ENCODE measurements at regions not wholly inside any gene's neighbourhood (a gene's known extent, or its start where the extent isn't known, plus 50 kb on each side); places are given as distances from the start of the nearest gene placed in this dataset.
A peak's percentile ranks its signal among the peaks of the same experiment; 100 is the strongest.

GRCh38 chr22:22744412-22745224 is 100.2 kb downstream of the GGTLC2 start:
- H3K27ac Mint-ChIP-seq, result no peak overlapping the region
- no peaks in the 10 kb centered on the region for H3K36me3 Mint-ChIP-seq
- no peak overlapping the region for H3K4me3 Mint-ChIP-seq
- 96% methylated on average over 9 of the region's 9 CpGs for WGBS (ENCODE audit: insufficient coverage)
- peak in 1 of 2 donors; percentile 4 for DNase-seq
- no peak for TF ChIP-seq CTCF (IDR thresholded peaks at IDR 0.05)
- no peak overlapping the region for H3K4me3 ChIP-seq (ENCODE audit: low read length)
- peaks cover 51 to 55% of the 10 kb centered on the region in 2 donors for H3K4me1 Mint-ChIP-seq
- no peaks in the 10 kb centered on the region for H3K9me3 Mint-ChIP-seq
- peaks cover 45% of the 10 kb centered on the region for H3K4me1 ChIP-seq (ENCODE audit: control insufficient read depth, insufficient read depth, low read length)
- intact Hi-C loops (cut with micrococcal nuclease), result loop anchor here (1.0 to 5.0 kb wide), 3 partner anchors 32 to 212 kb away; no protein-coding TSS in a partner anchor
- H3K9me3 ChIP-seq (ENCODE audit: control insufficient read depth, insufficient read depth, low read length), result no peaks in the 10 kb centered on the region
- no peaks in the 10 kb centered on the region for H3K27me3 ChIP-seq (ENCODE audit: control insufficient read depth, insufficient read depth, low read length)
- H3K27ac ChIP-seq (ENCODE audit: low read length), result no peak overlapping the region
- no peaks in the 10 kb centered on the region for H3K36me3 ChIP-seq (ENCODE audit: control insufficient read depth, insufficient read depth, low read length)
- peaks cover 0 to 8% of the 10 kb centered on the region in 2 donors for H3K27me3 Mint-ChIP-seq (ENCODE audit: low read depth in 2 of 2)
- ATAC-seq, result no peak

GRCh38 chr22:22745225-22746060 is 101.0 kb downstream of the GGTLC2 start:
- DNase-seq (peak; percentile 59 to 71), ATAC-seq (peak; percentile 72 to 86 (median 81))
- no peak overlapping the region for H3K4me3 ChIP-seq (ENCODE audit: low read length)
- Mint-ChIP-seq H3K9me3 (no peaks in the 10 kb centered on the region), H3K27me3 (ENCODE audit: low read depth in 2 of 2) (peaks cover 0 to 2% of the 10 kb centered on the region in 2 donors), H3K4me1 (peaks cover 57 to 64% of the 10 kb centered on the region in 2 donors), H3K4me3 (peak overlapping the region; percentile 49), H3K36me3 (no peaks in the 10 kb centered on the region), H3K27ac (peak overlapping the region; percentile 45 to 68)
- no peak overlapping the region for H3K27ac ChIP-seq (ENCODE audit: low read length)
- no peaks in the 10 kb centered on the region for H3K36me3 ChIP-seq (ENCODE audit: control insufficient read depth, insufficient read depth, low read length)
- intact Hi-C loops (cut with micrococcal nuclease), result loop anchor here (1.0 to 5.0 kb wide), 3 partner anchors 33 to 211 kb away; no protein-coding TSS in a partner anchor
- H3K27me3 ChIP-seq (ENCODE audit: control insufficient read depth, insufficient read depth, low read length), result no peaks in the 10 kb centered on the region
- 56% methylated on average over 8 of the region's 8 CpGs for WGBS (ENCODE audit: insufficient coverage)
- peaks cover 47% of the 10 kb centered on the region for H3K4me1 ChIP-seq (ENCODE audit: control insufficient read depth, insufficient read depth, low read length)
- TF ChIP-seq CTCF (IDR thresholded peaks at IDR 0.05), result peak; percentile 85
- H3K9me3 ChIP-seq (ENCODE audit: control insufficient read depth, insufficient read depth, low read length), result no peaks in the 10 kb centered on the region

GRCh38 chr22:22746061-22746962 is 101.9 kb downstream of the GGTLC2 start:
- DNase-seq (peak in 1 of 2 donors; percentile 17), ATAC-seq (no peak)
- Mint-ChIP-seq H3K27ac (peak overlapping the region; percentile 64 to 75), H3K36me3 (no peaks in the 10 kb centered on the region), H3K27me3 (ENCODE audit: low read depth in 2 of 2) (peaks cover 0 to 2% of the 10 kb centered on the region in 2 donors), H3K4me1 (peaks cover 57 to 64% of the 10 kb centered on the region in 2 donors), H3K9me3 (no peaks in the 10 kb centered on the region), H3K4me3 (peak overlapping the region; percentile 45)
- intact Hi-C loops (cut with micrococcal nuclease), result loop anchor here (5.0 kb wide), 1 partner anchor 34 kb away; no protein-coding TSS in a partner anchor
- no peak for TF ChIP-seq CTCF (IDR thresholded peaks at IDR 0.05)
- Histone ChIP-seq H3K4me3 (ENCODE audit: low read length) (no peak overlapping the region), H3K36me3 (ENCODE audit: control insufficient read depth, insufficient read depth, low read length) (no peaks in the 10 kb centered on the region), H3K9me3 (ENCODE audit: control insufficient read depth, insufficient read depth, low read length) (no peaks in the 10 kb centered on the region), H3K27me3 (ENCODE audit: control insufficient read depth, insufficient read depth, low read length) (no peaks in the 10 kb centered on the region), H3K27ac (ENCODE audit: low read length) (peak overlapping the region; percentile 23), H3K4me1 (ENCODE audit: control insufficient read depth, insufficient read depth, low read length) (peaks cover 47% of the 10 kb centered on the region)
- 74% methylated on average over 11 of the region's 11 CpGs for WGBS (ENCODE audit: insufficient coverage)
